NCI-H2171 treated with DMSO at 0.1 percent for 48 hours (cell line): ENCODE measurements at regions not wholly inside any gene's neighbourhood (a gene's known extent, or its start where the extent isn't known, plus 50 kb on each side); places are given as distances from the start of the nearest gene placed in this dataset.

Source experiments
- DNase-seq: peaks from one replicate; lab custom pipeline; 2025; lab: John Stamatoyannopoulos, UW

- no peak for DNase-seq
Observed at GRCh38 chr10:111993872-111994426, 189.6 kb downstream of the GPAM start.

- DNase-seq = no peak
Observed at GRCh38 chr10:111996103-111996502, 187.5 kb downstream of the GPAM start.

GRCh38 chr10:111998728-111999127, 184.8 kb downstream of the GPAM start:
- no peak for DNase-seq

GRCh38 chr10:111999205-111999914, 184.2 kb downstream of the GPAM start:
- DNase-seq = no peak

GRCh38 chr10:111999915-112000302, 183.7 kb downstream of the GPAM start:
- DNase-seq = no peak

GRCh38 chr10:112000466-112000865, 183.1 kb downstream of the GPAM start:
- no peak for DNase-seq

GRCh38 chr10:112002206-112002605, 181.4 kb downstream of the GPAM start:
- DNase-seq = no peak

- DNase-seq = no peak
Observed at GRCh38 chr10:112004075-112004474, 179.5 kb downstream of the GPAM start.

GRCh38 chr10:112005044-112005443, 178.5 kb downstream of the GPAM start:
- DNase-seq = no peak

GRCh38 chr10:112006407-112006806, 177.2 kb downstream of the GPAM start:
- no peak for DNase-seq

GRCh38 chr10:112006831-112007230, 176.7 kb downstream of the GPAM start:
- no peak for DNase-seq

- no peak for DNase-seq
Observed at GRCh38 chr10:112022196-112022595, 161.4 kb downstream of the GPAM start.

GRCh38 chr10:112024079-112024478, 159.5 kb downstream of the GPAM start:
- DNase-seq = no peak

- DNase-seq = no peak
Observed at GRCh38 chr10:112025228-112025627, 158.3 kb downstream of the GPAM start.

GRCh38 chr10:112026438-112026837, 157.1 kb downstream of the GPAM start:
- DNase-seq = no peak

GRCh38 chr10:112027731-112028280, 155.8 kb downstream of the GPAM start:
- DNase-seq = no peak

GRCh38 chr10:112030431-112030830, 153.1 kb downstream of the GPAM start:
- no peak for DNase-seq

- no peak for DNase-seq
Observed at GRCh38 chr10:112039823-112040222, 143.7 kb downstream of the GPAM start.

GRCh38 chr10:112040696-112041095, 142.9 kb downstream of the GPAM start:
- no peak for DNase-seq

GRCh38 chr10:112045938-112046337, 137.6 kb downstream of the GPAM start:
- DNase-seq = no peak

GRCh38 chr10:112047674-112048073, 135.9 kb downstream of the GPAM start:
- no peak for DNase-seq

- DNase-seq = no peak
Observed at GRCh38 chr10:112052166-112052565, 131.4 kb downstream of the GPAM start.

GRCh38 chr10:112053895-112054294, 129.7 kb downstream of the GPAM start:
- no peak for DNase-seq

GRCh38 chr10:112054516-112054915, 129.0 kb downstream of the GPAM start:
- no peak for DNase-seq
